ENCODE measurements at regions not wholly inside any gene's neighbourhood (a gene's known extent, or its start where the extent isn't known, plus 50 kb on each side); places are given as distances from the start of the nearest gene placed in this dataset.

DNA sequence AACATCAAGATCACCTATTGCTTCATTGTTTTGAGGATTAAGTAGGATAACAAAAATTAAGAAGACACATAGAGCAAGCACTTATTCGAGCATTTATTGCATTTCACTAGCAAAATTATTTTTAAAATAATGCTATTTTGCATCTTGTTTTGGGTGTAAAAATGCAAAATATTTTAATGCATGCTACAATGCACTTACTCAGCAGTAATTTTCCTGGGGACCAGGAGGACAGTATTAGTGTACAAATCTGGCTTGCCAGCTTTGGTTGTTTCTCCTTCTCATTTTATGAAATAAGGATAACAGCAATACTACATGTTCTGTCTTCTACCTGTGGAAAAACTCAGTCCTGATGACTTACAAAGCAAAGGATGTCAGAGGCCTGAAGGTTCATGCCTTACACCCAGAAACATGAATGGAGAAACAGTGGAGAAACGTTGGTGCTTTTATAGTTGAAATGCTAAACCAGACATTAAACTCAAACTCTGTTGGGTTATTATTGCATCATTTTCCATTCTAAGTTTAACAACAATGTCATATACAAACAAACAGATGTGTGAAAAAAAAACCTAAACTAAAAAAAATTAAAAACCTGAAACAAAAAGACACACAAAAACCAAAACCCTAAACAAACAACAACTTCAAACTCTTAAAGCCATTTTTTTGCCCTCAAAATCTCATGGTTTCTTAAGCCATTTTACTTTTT lies 50.2 kb upstream of the ATXN1 start:
- no peak for TF ChIP-seq POLR2A (IDR thresholded peaks at IDR 0.05)
- TF ChIP-seq, protein P1, sequence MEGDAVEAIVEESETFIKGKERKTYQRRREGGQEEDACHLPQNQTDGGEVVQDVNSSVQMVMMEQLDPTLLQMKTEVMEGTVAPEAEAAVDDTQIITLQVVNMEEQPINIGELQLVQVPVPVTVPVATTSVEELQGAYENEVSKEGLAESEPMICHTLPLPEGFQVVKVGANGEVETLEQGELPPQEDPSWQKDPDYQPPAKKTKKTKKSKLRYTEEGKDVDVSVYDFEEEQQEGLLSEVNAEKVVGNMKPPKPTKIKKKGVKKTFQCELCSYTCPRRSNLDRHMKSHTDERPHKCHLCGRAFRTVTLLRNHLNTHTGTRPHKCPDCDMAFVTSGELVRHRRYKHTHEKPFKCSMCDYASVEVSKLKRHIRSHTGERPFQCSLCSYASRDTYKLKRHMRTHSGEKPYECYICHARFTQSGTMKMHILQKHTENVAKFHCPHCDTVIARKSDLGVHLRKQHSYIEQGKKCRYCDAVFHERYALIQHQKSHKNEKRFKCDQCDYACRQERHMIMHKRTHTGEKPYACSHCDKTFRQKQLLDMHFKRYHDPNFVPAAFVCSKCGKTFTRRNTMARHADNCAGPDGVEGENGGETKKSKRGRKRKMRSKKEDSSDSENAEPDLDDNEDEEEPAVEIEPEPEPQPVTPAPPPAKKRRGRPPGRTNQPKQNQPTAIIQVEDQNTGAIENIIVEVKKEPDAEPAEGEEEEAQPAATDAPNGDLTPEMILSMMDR (IDR thresholded peaks at IDR 0.05) = no peak
- Histone ChIP-seq H3K4me3 (no peak overlapping the region), H3K27me3 (no peaks in the 10 kb centered on the region)

More for the DNA sequence above, 50.2 kb upstream of the ATXN1 start:
- H3K36me3 ChIP-seq = no peaks in the 10 kb centered on the region
- H3K27ac ChIP-seq = no peak overlapping the region
- DNase-seq = no peak
- intact Hi-C loops (cut with DNase I; ENCODE audit: low total_unique reads) = no loop called here
- no peaks in the 10 kb centered on the region for H3K4me1 ChIP-seq
- no peaks in the 10 kb centered on the region for H3K9me3 ChIP-seq
